H1 (cell line): ENCODE measurements at regions not wholly inside any gene's neighbourhood (a gene's known extent, or its start where the extent isn't known, plus 50 kb on each side); places are given as distances from the start of the nearest gene placed in this dataset.

Experiments used
- BACH1 ChIP-seq: IDR thresholded peaks from 2 replicates; pipeline ENCODE4 v1.6.1; 2012; ENCODE audit warnings: low read length, improper control_type of control experiment
- HDAC6 ChIP-seq: IDR thresholded peaks from one replicate; pipeline ENCODE4 v1.7.1; 2012; ENCODE audit warnings: low read depth, mild to moderate bottlenecking, inconsistent platforms, low read length, moderate library complexity
- POLR2AphosphoS5 ChIP-seq: IDR thresholded peaks from 2 replicates; pipeline ENCODE4 v1.6.1; 2011; ENCODE audit warnings: low read depth, low read length
- POU5F1 ChIP-seq: IDR thresholded peaks from 2 replicates; pipeline ENCODE4 v1.6.1; 2011; ENCODE audit warnings: low read depth, mild to moderate bottlenecking, low read length, moderate library complexity
- TF ChIP-seq, protein P1 (sequence below): IDR thresholded peaks from 2 replicates; pipeline ENCODE4 v1.6.1; 2012; ENCODE audit warnings: inconsistent platforms

DNA sequence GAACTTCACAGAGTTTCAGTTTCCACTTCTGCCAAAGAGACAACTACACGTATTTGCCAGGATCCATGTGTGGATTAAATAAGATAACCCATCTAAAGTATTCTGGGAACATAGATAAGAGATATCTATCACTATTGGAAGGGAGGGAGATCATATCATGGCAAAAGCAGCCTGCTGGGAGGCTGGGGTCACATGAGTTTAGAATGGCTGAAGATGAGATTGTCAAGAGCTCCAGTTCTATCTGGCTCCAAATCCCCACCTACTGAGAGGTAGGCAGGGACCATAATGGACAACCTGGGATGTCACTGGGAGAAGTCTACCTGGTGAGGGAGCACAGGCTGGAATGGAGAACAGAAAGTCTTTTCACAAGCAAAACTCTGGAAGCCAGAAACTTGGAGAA is 192.6 kb upstream of the ST6GAL2 start (continued):
- TF ChIP-seq, protein P1, sequence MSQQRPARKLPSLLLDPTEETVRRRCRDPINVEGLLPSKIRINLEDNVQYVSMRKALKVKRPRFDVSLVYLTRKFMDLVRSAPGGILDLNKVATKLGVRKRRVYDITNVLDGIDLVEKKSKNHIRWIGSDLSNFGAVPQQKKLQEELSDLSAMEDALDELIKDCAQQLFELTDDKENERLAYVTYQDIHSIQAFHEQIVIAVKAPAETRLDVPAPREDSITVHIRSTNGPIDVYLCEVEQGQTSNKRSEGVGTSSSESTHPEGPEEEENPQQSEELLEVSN, result no peak
- TF ChIP-seq HDAC6 (no peak), BACH1 (no peak), POU5F1 (no peak), POLR2AphosphoS5 (no peak)
- TF ChIP-seq, all 59 proteins: peak for 0
